T-helper 2 cell (primary cell): ENCODE measurements at regions not wholly inside any gene's neighbourhood (a gene's known extent, or its start where the extent isn't known, plus 50 kb on each side); places are given as distances from the start of the nearest gene placed in this dataset.
"Not testable (repeated sequence)": the region's sequence is repeated elsewhere in the genome, so short reads cannot be mapped to it uniquely, and the experiment has no call there.

Experiments used
- DNase-seq, 5 experiments: peaks; one replicate each; pipeline versions ENCODE4 v3.0.0 to v3.0.0-alpha.2; 2012 to 2022

DNA sequence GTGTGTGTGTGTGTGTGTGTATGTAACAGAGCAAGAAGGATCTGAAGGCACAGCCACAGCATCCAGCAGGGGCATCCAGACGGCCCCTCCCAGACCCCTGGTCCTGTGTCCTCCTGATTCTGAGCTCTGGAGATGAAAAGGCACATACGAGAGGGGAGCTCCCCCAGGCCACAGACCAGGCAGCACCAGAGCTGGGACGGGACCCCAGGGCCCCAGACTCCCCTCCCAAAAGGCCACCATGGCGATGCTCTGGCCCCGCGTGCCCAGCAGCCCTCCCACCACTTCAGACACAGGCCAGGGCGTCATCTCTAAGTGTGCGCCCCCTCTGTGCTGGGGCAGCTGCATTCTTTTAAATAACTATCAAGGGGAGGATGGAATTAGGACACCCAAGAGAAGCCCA, 245.8 kb downstream of the MATN1 start:
- no peak for DNase-seq

DNA sequence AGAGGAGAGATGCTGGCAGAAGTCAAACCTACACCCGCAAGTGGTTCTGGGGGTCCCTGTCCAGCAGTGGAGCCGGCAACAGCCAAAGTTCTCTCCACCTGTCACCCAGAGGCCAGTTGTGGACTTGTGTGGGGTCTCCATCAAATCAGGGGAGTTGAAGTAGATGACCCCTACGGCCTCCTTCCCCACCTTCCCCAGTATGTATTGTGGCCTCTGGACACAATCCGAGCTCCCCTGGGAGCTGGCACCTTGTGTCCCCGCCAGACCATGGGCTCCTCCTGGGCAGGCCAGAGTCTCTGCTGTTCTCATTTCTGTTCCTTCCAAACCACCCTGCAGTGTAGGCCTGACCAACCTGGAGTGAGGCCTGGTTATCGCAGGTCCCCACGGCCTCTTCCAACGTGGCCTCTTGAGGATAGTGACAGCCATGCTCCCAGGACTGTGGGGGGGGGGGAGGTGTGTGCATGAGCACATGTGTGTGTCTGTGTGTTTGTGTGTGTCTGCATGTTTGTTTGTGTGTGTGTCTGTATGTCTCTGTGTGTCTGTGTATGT, 246.4 kb downstream of the MATN1 start:
- no peak for DNase-seq

- DNase-seq, result no peak
Observed at GRCh38 chr1:30476476-30476875, 246.9 kb downstream of the MATN1 start.

DNA sequence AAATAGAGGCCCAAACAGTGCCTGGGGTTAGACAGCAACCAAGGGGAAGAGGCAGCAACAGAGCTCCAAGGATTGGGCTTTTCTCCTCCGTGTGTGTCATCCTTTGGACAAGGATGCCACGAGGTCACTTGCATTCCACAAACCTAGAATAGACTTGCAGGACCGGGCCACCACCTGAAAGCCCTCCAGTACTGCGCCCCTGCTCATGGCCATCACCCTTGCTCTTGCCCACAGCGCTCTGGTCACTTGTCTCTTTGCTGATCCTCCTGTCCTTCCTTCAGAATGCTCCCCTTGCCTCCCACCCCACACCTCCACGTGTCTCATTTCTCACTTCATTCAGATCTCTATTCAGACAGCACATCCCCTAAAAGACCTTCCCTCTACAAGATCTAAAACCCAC, 247.4 kb downstream of the MATN1 start:
- no peak for DNase-seq

GRCh38 chr1:30475201-30475600, 248.2 kb downstream of the MATN1 start:
- DNase-seq, result no peak

DNA sequence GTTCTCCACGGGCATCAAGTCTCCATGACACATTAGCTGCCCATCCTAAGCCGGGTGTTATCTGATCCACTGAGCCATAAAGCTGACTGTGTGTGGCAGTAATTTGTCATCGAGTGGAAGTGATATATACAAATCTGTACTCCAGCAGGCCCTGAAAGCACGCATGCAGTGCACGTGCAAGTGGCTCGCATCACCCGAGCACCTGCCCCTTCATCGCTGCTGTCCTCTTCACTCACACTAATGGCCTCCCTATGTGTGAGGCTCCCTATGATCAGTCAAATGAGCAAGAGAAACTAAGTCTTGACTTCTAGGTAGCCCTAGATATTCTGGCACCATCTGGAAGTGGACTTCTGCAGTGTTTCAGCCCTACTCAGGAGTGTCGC, 248.6 kb downstream of the MATN1 start:
- no peak for DNase-seq

- peak in 1 of 5 experiments; percentile 4 for DNase-seq
Observed at GRCh38 chr1:30473922-30474817, 249.2 kb downstream of the MATN1 start.

- DNase-seq, result no peak
Observed at GRCh38 chr1:30472526-30472925, 250.9 kb downstream of the MATN1 start.

- no peak for DNase-seq
Observed at GRCh38 chr1:30472009-30472408, 251.4 kb downstream of the MATN1 start.

DNA sequence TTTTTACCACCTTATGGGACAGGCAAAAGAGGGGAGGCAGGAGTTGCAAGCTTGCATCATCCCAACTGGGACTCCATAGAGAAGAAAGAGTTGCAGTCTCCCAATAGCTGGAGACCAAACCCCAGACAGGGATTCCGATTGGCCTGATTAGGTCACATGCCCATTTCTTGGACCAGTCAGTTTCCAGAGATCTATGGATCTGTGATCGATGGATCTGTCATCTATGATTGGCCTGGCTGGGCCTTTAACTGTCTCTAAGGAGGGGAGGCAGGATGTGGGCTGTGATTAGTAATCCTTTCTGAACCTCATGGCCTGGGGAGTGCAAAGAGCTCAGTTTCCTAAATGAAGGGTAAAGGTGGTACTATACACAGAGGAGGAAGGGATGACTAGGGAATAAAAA, 252.1 kb downstream of the MATN1 start:
- peak in 1 of 5 experiments; percentile 11 for DNase-seq

DNA sequence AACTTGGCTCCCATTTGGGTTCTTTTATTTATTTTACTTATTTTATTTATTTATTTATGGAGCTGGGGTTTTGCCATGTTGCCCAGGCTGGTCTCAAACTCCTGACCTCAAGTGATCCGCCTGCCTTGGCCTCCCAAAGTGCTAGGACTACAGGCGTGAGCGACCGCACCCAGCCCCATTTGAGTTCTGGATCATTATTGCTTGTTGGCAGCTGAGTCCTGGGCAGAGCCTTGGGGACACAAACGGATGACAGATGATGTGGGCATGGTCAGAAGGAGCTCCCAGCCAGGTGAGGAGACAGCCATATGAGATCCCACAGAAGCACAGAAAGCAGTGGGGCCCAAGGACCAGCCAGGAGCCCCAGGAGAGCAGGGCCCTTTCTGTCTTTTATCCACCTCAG, 254.0 kb downstream of the MATN1 start:
- no peak for DNase-seq

GRCh38 chr1:30467101-30467500, 256.3 kb downstream of the MATN1 start:
- no peak for DNase-seq

DNA sequence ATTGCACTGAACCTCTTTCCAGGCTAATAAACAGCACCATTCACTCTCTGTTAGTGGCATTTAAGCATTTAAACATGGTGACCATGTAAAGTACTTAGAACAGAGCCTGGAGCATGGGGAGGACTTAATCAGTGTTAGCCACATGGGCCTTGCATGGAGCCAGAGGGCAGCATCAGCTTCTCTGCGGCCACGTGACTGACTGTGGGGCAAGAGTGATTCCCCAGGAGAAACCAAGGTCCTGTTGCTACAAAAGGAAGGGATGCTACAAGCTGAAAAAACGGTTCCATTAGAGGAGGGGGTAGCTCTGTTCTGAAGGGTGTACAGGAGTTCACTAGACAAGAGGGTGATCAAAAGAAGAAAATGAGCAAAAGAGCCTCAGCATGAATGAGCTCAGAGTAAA, 256.8 kb downstream of the MATN1 start:
- DNase-seq, result no peak

GRCh38 chr1:30466026-30466425, 257.4 kb downstream of the MATN1 start:
- no peak for DNase-seq

DNA sequence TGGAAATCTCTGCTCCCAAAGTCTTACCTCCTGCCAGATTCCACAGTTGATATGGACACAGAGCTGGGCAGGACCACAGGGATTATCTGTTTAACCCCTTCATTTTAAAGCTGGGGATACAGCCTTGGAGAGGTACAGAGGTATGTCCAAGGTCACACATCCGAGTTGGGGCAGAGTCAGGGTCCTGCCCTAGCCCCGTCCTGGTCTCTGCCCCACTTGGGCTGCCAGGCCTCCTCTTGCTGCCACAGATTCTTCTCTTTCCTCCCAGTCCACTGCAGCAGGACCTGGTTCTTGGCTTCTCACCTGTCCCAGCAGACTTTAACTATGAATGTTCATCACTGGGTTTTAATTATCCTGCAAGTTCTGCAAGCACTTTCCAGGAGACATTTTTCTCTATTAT, 258.3 kb downstream of the MATN1 start:
- no peak for DNase-seq

- DNase-seq, result no peak
Observed at GRCh38 chr1:30464187-30464617, 259.2 kb downstream of the MATN1 start.

DNA sequence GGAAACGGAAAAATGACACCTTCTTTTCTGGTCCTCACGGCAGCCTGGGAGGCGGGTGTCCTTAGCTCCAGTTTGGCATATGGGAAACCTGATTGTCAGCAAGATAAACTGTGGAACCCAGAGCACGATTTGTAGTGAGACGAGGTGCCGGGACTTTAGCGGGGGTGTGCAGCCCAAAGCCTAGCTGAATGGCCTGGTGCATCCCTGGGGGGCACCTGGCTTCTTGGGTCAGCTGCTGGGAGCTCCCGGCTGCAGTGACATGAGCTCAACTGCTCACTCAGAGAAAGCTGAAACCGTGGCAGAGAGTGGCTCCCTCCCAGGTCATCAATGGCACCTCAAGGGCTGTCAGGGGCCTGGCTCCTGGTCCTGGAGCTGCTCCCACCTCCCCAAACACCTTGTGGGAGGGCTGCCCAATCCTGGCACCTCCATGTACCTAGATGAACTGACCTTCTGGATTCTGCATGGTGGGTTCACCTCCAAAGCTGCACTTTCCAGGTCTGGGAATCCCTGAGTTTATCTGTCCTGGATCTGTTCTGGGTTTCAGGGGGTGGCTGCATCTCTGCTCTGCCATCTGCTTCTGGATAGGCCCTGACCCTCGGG, 260.5 kb downstream of the MATN1 start:
- no peak for DNase-seq

DNA sequence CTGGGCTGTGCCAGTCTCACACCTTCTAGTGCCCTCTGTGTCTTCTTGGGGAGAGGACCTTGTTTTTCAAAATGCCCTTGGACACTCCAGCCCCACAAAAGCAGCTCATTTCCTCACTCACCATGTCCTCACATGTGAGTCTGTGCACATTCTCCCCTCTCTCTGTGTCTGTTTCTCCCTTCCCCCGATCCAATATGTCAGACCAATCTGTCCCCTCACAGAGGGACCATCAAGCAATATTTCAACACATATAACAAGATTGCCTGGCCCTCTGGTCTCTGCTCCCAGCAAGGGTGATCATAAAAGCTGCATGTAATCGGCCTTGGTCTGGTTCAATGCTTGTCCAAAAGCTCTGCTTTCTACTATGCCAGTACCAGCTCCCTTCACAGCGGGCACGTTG, 261.2 kb downstream of the MATN1 start:
- DNase-seq, result no peak

DNA sequence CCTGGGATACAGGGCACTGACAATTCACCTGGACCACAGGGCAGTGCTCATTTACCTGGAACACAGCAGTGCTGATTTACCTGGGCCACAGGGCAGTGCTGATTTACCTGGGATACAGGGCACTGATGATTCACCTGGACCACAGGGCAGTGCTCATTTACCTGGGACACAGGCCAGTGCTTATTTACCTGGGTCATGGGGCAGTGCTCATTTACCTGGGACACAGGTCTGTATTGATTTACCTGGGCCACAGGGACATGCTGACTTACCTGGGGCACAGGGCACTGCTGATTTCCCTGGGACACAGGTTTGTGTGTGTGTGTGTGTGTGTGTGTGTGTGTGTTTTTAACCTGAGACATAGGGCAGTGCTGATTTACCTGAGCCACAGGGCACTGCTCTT, 261.7 kb downstream of the MATN1 start:
- no peak for DNase-seq

DNA sequence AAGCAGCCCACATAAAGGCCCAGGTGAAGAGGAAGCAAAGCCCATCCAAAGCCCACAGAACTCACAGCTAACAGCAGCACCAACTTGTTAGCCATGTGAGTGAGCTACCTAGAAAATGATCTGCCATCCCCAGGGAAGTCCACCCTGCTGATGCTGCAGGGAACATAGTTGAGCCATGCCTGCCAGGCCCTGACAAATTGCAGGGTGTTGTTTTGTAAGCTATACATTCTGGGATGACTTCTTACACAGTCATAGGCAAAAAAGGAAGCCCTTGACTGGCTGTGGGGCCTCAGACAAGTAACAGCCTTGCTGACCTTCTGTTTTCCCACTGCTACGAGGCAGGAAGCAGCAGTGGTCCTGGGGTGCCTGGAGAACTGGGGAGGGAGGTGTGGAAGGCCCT, 262.7 kb downstream of the MATN1 start:
- no peak for DNase-seq

GRCh38 chr1:30458730-30459485, 264.5 kb downstream of the MATN1 start:
- not testable (repeated sequence) for DNase-seq

DNA sequence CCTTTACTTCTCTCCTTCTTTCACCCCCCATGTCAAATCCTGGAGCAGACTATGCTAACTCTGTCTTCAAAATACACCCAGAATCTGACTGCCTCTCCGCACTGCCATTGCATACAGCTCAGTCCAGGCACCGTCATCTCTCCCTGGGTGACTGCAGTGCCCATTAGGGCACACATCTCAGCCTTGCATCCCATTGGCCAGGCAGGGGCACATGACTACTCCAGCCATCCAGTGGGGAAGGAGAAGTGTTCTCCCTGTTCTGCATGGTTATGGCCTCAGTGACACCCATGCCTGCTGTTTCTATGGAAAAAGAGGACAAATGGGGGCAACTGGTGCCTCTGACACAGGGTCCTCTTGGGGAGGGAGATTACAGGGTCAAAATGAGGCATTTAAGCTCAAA, 270.5 kb downstream of the MATN1 start:
- DNase-seq, result no peak

- DNase-seq, result no peak
Observed at GRCh38 chr1:30452170-30452569, 271.2 kb downstream of the MATN1 start.
